HG03159 (cell line): ENCODE measurements at regions not wholly inside any gene's neighbourhood (a gene's known extent, or its start where the extent isn't known, plus 50 kb on each side); places are given as distances from the start of the nearest gene placed in this dataset.

Source experiments
- ATAC-seq: cut with Tn5 transposase; IDR thresholded peaks from one replicate; pipeline ENCODE4 v1.9.1; 2021; ENCODE audit warnings: mild to moderate bottlenecking, moderate library complexity; ENCODE audit not compliant: unreplicated experiment

- ATAC-seq: no peak
Measured at GRCh38 chr13:59461411-59461810, 702.3 kb downstream of the DIAPH3 start.

- ATAC-seq: no peak
Measured at GRCh38 chr13:59463023-59463422, 700.7 kb downstream of the DIAPH3 start.

- ATAC-seq: no peak
Measured at GRCh38 chr13:59464926-59465325, 698.8 kb downstream of the DIAPH3 start.

DNA sequence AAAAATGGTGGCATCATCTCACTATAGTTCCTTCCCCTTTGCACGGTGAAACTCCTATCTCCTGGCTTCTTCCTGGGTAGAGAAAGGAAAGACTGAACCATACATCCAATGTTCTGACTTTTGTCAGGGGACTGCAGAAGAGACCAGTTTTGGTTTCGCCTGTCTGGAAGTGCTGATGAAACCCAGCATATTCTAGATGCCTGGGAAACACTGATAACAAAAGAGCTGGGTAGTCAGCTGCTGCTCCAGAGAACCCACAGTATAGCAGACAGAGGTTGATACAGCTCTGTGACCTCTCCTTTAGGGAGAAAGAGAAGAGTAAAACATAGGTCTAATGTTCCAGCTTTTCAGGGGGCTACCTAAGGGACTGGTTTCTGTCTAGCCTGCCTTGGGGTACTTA lies 695.3 kb downstream of the DIAPH3 start:
- no peak for ATAC-seq

DNA sequence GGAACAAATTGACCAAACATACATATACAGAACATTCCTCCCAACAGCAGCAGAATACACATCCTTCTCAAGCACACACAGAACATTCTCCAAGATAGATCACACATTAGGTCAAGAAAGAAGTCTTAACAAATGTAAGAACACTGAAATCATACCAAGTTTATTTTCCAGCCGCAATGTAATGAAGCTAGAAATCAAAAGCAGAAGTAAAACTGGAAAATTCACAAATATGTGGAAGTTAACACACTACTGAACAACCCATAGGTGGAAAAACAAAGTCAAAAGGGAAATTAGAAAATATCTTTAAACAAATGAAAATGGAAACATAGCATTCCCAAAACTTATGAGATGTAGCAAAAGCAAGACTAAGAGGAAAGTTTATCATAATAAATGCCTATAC lies 692.6 kb downstream of the DIAPH3 start:
- ATAC-seq: no peak

GRCh38 chr13:59472134-59472533 lies 691.6 kb downstream of the DIAPH3 start:
- no peak for ATAC-seq

GRCh38 chr13:59474696-59475095 lies 689.0 kb downstream of the DIAPH3 start:
- no peak for ATAC-seq

GRCh38 chr13:59475911-59476310 lies 687.8 kb downstream of the DIAPH3 start:
- ATAC-seq: no peak

DNA sequence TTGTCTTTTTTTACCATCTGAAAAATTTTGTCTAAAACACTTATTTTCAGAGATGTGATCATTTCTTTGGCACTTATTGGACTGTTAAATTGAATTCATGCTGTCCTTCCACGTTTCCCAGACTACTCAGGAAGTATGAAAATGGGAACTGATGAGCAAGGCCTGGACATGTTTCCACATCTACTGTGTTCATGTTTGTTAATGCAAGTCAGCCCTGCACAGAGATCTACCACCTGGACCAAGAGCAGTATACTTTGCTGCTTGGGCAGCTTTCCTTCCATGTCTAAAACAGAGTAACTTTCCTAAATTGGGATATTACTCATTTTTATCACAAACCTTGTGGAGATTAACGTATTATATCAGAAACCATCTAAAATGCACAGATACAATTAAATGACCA lies 687.4 kb downstream of the DIAPH3 start:
- ATAC-seq: no peak

DNA sequence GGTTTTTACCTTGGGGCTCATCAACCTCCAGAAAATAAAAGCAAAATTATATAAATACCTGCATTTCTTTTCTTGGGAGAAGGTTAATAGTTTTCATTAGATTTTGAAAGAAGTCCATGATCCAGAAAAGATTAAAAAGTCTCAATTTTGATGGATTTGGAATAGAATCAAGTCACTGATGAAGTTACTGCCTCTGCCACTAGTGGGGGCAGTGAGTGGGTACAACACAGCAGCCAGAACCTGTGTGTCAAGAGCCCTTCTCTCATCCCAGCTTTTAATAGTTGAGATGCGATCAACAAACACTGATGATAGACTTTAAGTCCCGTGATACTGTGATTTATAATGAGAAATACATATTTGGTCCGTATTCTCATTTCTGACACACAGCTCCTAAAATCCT lies 686.7 kb downstream of the DIAPH3 start:
- ATAC-seq: no peak

DNA sequence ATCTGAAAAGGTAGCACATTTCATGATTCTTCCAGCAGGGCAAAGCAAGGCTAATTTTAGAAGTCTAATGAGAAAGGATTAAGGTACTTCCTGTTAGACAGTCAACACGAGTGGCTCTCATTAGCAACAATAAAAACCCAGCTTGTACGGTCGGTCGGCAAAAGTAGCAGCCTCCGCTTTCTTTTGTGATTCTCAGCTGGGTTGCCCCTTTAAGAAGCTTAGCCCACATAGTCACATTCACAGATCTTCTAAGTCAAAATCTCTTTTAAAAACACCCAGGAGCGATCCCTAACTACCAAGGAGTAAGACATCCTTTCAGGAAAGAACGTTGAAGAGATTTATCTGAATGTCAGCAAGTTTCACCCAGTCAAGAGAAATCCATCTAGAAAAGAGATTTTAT lies 684.8 kb downstream of the DIAPH3 start:
- ATAC-seq: no peak

DNA sequence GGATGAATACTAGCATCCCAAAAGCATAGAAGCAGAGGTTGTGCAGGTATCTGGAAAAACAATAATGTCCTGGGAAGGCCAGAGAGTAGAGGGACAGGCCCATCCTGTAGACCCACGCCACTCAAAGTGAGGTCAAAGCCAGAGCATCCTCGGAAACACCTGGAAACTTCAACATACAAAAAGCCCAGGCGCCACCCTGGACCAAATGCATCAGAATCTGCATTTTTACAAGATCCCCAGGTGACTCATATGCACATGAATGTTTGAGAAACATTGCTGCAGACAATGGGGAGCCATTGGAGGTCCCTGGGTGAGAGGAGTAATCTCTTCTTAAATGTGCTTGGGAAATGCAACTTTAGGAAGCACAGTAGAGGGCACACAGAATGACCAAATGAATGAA lies 684.1 kb downstream of the DIAPH3 start:
- no peak for ATAC-seq

DNA sequence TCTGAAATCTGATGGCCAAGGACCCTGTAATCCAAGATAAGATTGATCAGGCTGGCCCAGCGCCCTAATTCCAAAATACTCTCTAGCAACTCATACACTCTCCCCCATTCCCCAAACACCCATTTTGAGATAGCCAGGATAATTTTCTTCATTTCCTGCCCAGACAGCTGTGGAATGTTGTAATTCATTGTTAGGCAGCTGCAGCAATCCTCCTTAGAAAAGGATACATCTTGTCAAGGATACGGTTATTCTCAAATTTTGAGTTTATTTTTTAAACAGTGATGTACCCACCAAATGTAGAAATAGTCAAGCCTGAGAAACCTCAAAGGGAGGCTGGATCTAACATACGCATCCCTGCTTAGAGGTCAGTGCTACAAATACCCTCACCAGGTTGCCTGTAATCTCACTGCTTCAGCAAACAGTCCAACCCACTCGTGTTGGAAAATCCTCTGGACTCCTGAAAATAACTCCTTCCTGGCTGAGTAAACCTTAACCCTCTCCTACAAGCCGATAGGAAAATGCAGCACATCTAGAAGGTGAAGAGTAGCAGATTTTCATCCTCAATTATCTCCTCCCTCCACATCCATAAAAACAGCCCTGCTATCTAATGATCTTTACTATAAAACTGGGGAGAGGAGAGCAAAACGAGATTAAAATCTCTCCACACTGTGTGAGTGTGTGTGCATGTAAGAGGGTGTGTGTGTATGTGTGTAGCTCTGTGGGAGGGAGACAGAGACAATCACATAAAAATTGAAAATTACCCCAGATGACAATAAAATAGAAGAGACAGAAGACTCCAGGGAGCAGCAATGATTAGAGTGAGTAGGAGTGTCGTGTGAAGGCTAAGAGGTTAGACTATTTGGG lies 683.1 kb downstream of the DIAPH3 start:
- no peak for ATAC-seq

DNA sequence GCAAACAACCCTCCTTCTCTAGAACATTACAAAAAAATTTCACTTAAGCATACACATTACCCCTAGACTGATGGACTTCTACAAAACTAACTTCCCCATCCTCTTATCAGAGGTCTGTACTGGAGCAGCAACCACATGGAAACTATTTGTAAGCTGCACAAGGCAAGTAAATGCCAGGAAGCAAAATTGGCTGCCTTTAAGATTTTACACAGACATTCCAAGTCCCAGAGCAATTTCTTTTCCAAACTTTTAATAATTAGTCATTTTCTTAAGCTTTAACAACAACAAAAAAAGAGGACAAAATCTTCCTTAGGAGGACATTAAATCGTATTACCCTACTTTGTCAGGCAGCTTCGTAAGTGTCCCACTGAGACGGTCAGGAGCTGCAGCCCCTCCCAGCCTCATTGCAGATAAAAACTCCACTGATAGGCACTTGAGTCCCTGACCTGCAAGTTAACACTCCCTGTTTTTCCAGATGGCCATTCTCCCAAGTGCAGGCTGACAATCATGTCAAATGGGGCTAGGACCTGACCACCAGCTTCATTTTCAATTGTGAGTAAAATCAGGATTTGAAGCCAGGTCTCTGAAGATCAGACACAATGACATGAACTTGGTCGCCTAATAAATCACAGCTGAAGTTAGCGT lies 680.1 kb downstream of the DIAPH3 start:
- ATAC-seq: no peak

DNA sequence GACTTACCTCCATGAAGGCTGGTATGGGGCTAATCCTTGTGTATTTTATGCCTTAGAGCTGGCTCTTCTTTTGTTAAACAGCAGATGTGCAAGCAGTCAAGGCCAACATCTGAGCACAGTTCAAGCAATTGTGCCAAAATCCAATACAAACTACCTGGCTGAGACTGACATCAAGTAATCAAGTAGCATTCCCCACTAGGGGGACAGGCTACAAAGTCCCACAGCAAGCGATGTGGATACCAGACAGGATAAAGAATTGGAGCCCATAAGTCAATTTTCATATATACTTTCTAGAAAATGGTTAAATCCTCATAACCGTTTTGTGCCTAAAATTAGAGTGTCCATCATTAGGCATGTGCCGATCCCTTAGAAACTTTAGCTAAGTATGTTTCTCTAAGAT lies 675.8 kb downstream of the DIAPH3 start:
- ATAC-seq: no peak

GRCh38 chr13:59488436-59488835 lies 675.3 kb downstream of the DIAPH3 start:
- no peak for ATAC-seq

DNA sequence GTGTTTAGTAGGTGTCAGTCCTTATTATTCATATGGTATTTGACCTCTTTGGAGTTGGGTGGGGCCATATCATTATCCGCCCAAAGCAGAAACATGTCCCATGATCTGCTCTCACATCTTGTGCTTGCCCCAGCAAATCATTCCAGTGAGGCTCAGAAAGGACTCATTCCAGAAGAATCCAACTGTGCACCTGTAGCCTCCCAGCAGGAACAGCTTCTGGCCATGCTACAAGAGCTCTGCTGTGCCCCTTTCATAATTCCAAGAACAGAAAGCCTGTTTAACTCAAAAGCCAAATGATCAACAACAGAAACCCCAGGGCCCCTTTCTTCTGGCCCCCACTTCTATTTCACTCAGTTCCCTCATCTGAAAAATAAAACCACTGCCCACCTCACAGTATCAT lies 673.1 kb downstream of the DIAPH3 start:
- no peak for ATAC-seq

DNA sequence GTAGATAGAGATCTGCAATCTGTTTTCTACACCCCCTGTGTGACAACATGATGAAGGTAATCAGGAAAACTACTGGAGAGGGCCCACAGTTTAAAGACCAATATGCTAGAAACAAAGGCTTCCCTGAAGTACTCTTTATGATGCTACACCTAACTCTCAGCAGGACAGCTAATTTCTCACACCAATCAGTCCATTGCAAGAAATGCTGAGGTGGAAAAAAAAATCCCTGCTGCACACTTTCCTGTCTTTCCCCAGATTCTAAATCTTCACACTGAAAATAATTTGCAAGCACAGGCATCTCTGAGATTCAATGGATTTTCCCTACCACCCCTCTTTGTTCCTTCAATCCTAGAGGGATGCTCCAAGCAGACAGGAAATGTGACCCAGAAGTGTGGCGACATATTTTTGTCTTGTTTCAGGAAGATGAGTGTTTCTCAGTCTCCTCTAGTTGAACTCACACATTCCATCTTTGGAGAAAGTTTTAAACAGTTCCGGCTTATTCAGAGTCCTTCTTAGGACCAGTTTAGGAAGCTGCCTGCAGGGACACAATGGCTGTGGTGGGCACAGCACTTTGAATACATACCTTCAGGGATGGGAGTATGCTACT lies 671.6 kb downstream of the DIAPH3 start:
- ATAC-seq: no peak

GRCh38 chr13:59493436-59493965 lies 670.2 kb downstream of the DIAPH3 start:
- no peak for ATAC-seq

DNA sequence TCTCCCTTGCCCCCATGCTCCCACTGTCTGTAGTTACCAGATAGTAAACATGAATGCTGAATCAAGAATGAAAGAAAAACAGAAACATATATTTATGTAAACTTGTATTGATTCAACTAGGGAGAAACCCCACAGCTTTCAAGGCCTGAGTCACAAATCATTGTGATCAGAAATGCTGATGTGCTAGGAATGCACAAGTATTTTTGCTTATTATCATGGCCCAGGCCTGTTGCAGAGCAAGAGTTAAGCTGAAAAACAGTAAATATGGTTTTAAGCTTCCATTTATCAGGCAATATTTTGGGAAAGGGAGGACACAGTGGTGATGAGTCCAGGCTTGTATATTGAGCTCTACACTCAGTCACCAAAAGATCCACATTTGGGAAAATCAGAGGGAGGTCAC lies 669.6 kb downstream of the DIAPH3 start:
- no peak for ATAC-seq

- ATAC-seq: no peak
Measured at GRCh38 chr13:59494560-59494970, 669.2 kb downstream of the DIAPH3 start.

- no peak for ATAC-seq
Measured at GRCh38 chr13:59495299-59495698, 668.4 kb downstream of the DIAPH3 start.
